PC-9 (cell line): ENCODE measurements at regions not wholly inside any gene's neighbourhood (a gene's known extent, or its start where the extent isn't known, plus 50 kb on each side); places are given as distances from the start of the nearest gene placed in this dataset.
"Not testable (repeated sequence)": the region's sequence is repeated elsewhere in the genome, so short reads cannot be mapped to it uniquely, and the experiment has no call there.

Source experiments
- BruUV-seq: library from RNA; stranded (reverse); fragments of 400-500 nt; replicated peaks from 2 replicates; lab custom pipeline; 2021; lab: Mats Ljungman, UMichigan
- CTCF ChIA-PET: fragments of 300-600 bp; sonication (Branson Sonifier 250); formaldehyde crosslinking; loops from one replicate; lab custom pipeline; 2022; ENCODE audit warnings: antibody characterized with exemption; lab: Charles Lee
- POLR2A ChIA-PET: fragments of 300-600 bp; sonication (Branson Sonifier 250); formaldehyde crosslinking; loops from one replicate; lab custom pipeline; 2022; ENCODE audit warnings: antibody characterized with exemption; ENCODE audit not compliant: unreplicated experiment; lab: Charles Lee
- DNase-seq, 2 experiments: peaks; one replicate each; pipeline versions ENCODE4 v3.0.0 to v3.0.0-alpha.2; 2015 to 2022; ENCODE audit warnings: mixed read lengths in 1 of 2
- H2AFZ ChIP-seq: fragments of 200-600 bp; sonication (generic); 2 replicates; pipeline ENCODE4 v1.8.1; 2017; ENCODE audit warnings: antibody characterized with exemption
- H3F3A ChIP-seq: fragments of 200-600 bp; sonication (generic); 2 replicates; pipeline ENCODE4 v1.8.1; 2017; ENCODE audit warnings: antibody characterized with exemption, mild to moderate bottlenecking, low read depth; ENCODE audit not compliant: insufficient read depth
- H3K27ac ChIP-seq: fragments of 200-600 bp; sonication (generic); 2 replicates; pipeline ENCODE4 v1.6.1; 2016; ENCODE audit warnings: mixed run types
- H3K27me3 ChIP-seq: fragments of 200-600 bp; sonication (generic); 2 replicates; pipeline ENCODE4 v1.6.1; 2016; ENCODE audit warnings: low read depth, mixed run types; ENCODE audit not compliant: insufficient read depth
- H3K36me3 ChIP-seq: fragments of 200-600 bp; sonication (generic); 2 replicates; pipeline ENCODE4 v1.6.1; 2016; ENCODE audit warnings: low read depth, mixed run types
- H3K4me1 ChIP-seq: fragments of 200-600 bp; sonication (generic); replicated peaks from 2 replicates; pipeline ENCODE4 v1.6.1; 2016; ENCODE audit warnings: mixed run types; ENCODE audit not compliant: insufficient read depth
- H3K4me2 ChIP-seq: fragments of 200-600 bp; sonication (generic); 2 replicates; pipeline ENCODE4 v1.6.1; 2017; ENCODE audit warnings: mixed run types
- H3K4me3 ChIP-seq: fragments of 200-600 bp; sonication (generic); 2 replicates; pipeline ENCODE4 v1.6.1; 2016; ENCODE audit warnings: mixed run types
- H3K79me2 ChIP-seq: fragments of 200-600 bp; sonication (generic); 2 replicates; pipeline ENCODE4 v1.6.1; 2017; ENCODE audit warnings: low read depth, mixed run types
- H3K9me2 ChIP-seq: fragments of 200-600 bp; sonication (generic); 2 replicates; pipeline ENCODE4 v1.8.1; 2017; ENCODE audit warnings: mild to moderate bottlenecking; ENCODE audit not compliant: insufficient read depth
- H3K9me3 ChIP-seq: fragments of 200-600 bp; sonication (generic); 2 replicates; pipeline ENCODE4 v1.8.1; 2016; ENCODE audit warnings: low read depth; ENCODE audit not compliant: insufficient read depth
- H4K20me1 ChIP-seq: fragments of 200-600 bp; sonication (generic); 2 replicates; pipeline ENCODE4 v1.8.1; 2017; ENCODE audit not compliant: insufficient read depth
- EZH2 ChIP-seq: fragments of 200-600 bp; sonication (generic); IDR thresholded peaks from 2 replicates; pipeline ENCODE4 v1.8.0; 2017; ENCODE audit warnings: antibody characterized with exemption, low read depth
- intact Hi-C: fragments of 100-400 bp; cut with micrococcal nuclease; formaldehyde crosslinking; loops from one replicate; pipeline ENCODE4 v1.10.0; 2022; ENCODE audit not compliant: unreplicated experiment
- TF ChIP-seq, protein P1 (sequence below): fragments of 200-600 bp; sonication (generic); conservative IDR thresholded peaks from 2 replicates; pipeline ENCODE4 v1.6.1; 2017; ENCODE audit warnings: mixed run types, antibody characterized with exemption, mild to moderate bottlenecking, moderate library complexity

DNA sequence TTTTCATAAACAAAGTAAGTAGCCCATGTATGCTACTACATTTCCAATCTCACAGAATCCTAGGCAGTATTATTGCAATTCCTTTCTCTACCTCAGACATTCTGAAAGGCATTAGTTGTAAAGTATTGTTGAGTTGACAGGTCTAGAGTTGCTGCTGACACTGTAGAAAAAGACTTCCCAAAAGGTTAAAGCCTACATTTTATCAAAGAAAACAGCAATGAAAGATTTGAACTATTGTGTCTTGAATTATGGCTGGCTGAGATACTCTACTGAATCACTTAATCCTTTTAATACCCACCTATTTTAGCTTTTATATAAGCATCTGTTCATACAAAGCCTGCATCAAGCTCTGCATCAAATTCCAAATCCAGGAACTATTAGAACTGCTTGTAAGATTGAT, 1082.0 kb downstream of the OLFM4 start:
- Histone ChIP-seq H3K9me3 (no peaks in the 10 kb centered on the region), H3F3A (no peaks in the 10 kb centered on the region), H3K4me2 (no peak overlapping the region), H3K27ac (no peak overlapping the region), H3K27me3 (no peaks in the 10 kb centered on the region), H3K4me1 (no peaks in the 10 kb centered on the region), H3K36me3 (no peaks in the 10 kb centered on the region), H3K79me2 (no peaks in the 10 kb centered on the region), H3K4me3 (no peak overlapping the region), H4K20me1 (no peaks in the 10 kb centered on the region), H3K9me2 (no peaks in the 10 kb centered on the region), H2AFZ (no peak overlapping the region)
- POLR2A ChIA-PET = no interaction called here
- intact Hi-C loops = no loop called here
- no TSS peak for BruUV-seq
- TF ChIP-seq, protein P1, sequence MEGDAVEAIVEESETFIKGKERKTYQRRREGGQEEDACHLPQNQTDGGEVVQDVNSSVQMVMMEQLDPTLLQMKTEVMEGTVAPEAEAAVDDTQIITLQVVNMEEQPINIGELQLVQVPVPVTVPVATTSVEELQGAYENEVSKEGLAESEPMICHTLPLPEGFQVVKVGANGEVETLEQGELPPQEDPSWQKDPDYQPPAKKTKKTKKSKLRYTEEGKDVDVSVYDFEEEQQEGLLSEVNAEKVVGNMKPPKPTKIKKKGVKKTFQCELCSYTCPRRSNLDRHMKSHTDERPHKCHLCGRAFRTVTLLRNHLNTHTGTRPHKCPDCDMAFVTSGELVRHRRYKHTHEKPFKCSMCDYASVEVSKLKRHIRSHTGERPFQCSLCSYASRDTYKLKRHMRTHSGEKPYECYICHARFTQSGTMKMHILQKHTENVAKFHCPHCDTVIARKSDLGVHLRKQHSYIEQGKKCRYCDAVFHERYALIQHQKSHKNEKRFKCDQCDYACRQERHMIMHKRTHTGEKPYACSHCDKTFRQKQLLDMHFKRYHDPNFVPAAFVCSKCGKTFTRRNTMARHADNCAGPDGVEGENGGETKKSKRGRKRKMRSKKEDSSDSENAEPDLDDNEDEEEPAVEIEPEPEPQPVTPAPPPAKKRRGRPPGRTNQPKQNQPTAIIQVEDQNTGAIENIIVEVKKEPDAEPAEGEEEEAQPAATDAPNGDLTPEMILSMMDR = no peak
- no peak for TF ChIP-seq EZH2
- no peak for DNase-seq
- CTCF ChIA-PET = no interaction called here

DNA sequence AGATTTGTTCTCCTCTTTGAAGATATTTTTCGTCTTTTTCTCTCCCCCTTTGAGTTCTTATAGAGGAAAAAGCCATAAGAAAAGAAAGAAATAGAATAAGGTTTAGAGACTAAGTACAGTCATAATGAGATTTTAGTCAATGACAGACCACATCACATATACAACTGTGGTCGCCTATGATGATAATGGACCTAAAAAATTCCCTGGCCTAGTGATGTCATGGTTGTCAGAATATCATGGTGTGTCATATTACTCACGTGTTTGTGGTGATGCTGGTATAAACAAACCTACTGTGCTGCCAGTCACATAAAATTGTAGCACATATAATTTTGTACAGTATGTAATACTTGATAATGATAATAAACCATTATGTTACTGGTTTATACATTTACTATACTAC, 1096.1 kb downstream of the OLFM4 start:
- TF ChIP-seq EZH2 = no peak
- TF ChIP-seq, protein P1 = no peak
- no peak for DNase-seq
- Histone ChIP-seq H3K79me2 (no peaks in the 10 kb centered on the region), H3K27ac (no peak overlapping the region), H3K4me1 (no peaks in the 10 kb centered on the region), H3F3A (no peaks in the 10 kb centered on the region), H3K4me3 (no peak overlapping the region), H3K9me3 (no peaks in the 10 kb centered on the region), H3K9me2 (no peaks in the 10 kb centered on the region), H3K27me3 (no peaks in the 10 kb centered on the region), H3K36me3 (no peaks in the 10 kb centered on the region), H2AFZ (no peak overlapping the region), H4K20me1 (no peaks in the 10 kb centered on the region), H3K4me2 (no peak overlapping the region)
- POLR2A ChIA-PET = no interaction called here
- CTCF ChIA-PET = no interaction called here
- intact Hi-C loops = no loop called here
- no TSS peak for BruUV-seq

DNA sequence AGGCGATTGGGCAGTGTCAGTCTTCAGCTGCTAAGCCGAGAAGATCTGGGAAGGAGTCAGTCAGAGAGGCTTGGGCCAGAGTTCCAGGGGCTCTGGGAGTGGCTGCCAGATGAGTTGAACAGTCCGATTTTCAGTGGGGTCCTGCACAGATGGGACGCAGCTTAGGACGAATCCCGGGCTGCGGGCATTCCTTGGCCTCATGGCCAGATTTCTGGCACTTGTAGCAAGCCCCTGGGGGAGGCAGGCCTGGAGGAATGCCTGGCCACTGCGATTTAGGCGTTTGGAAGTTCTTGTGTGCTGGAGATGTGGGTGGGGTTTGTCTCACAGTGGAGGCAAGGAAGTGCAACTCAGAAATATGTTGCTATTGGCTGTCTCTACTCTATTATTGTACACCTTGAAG, 1102.3 kb downstream of the OLFM4 start:
- H3K27ac ChIP-seq, H3F3A ChIP-seq, H3K4me1 ChIP-seq, H3K36me3 ChIP-seq, intact Hi-C loops, CTCF ChIA-PET, BruUV-seq, H3K9me3 ChIP-seq, H3K79me2 ChIP-seq, DNase-seq, H3K27me3 ChIP-seq, H2AFZ ChIP-seq, H3K9me2 ChIP-seq, H3K4me3 ChIP-seq, H4K20me1 ChIP-seq, H3K4me2 ChIP-seq, POLR2A ChIA-PET: not testable (repeated sequence)

DNA sequence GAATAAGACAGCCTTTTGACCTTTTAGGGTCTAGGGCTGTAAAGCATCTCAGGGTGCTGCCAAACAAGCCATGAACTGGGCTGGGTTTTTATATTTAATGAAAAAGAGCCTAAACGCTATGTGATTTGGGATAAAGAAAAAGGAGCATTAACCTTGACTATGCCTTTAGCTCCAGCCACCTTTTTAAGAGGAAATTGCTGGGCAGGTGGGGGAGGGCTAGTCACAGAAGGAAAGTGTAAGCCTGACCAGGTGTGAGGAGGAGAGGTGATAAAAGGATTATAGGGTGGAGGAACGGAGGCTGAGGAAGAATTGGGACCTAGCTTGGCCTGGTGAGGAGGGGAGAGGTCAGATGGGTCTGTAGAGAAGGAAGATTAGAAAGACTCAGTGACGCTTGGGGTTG, 1102.8 kb downstream of the OLFM4 start:
- CTCF ChIA-PET, intact Hi-C loops, POLR2A ChIA-PET: not testable (repeated sequence)

DNA sequence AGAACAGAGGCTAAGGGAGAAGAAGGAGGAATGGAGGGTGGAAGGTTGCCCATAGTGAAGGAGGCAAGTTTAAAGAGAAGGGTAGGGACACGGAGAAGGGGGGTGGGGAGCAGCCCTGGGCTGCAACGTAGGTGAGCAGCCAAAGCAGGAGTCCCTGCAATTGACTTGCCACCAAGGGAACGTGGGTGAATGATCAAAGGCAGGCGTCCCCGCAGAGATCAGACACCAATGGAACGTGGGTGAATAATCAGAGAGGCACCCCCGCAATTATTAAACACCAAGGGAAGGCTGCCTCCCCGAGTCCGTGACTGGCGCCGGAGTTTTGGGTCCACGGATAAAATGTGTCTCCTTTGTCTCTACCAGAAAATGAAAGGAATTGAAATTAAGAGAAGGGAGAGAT, 1103.5 kb downstream of the OLFM4 start:
- H2AFZ ChIP-seq, H3K9me2 ChIP-seq, H3K79me2 ChIP-seq, BruUV-seq, DNase-seq, H3K4me3 ChIP-seq, H3K4me1 ChIP-seq, H3K4me2 ChIP-seq, H3F3A ChIP-seq, intact Hi-C loops, POLR2A ChIA-PET, H3K27ac ChIP-seq, H3K9me3 ChIP-seq, H4K20me1 ChIP-seq, CTCF ChIA-PET, H3K36me3 ChIP-seq, H3K27me3 ChIP-seq: not testable (repeated sequence)

More for the DNA sequence above, 1102.8 kb downstream of the OLFM4 start:
- H3K9me3 ChIP-seq, H3F3A ChIP-seq, H3K4me2 ChIP-seq, H3K9me2 ChIP-seq, H3K27ac ChIP-seq, H2AFZ ChIP-seq, H4K20me1 ChIP-seq, H3K4me1 ChIP-seq, H3K79me2 ChIP-seq, H3K4me3 ChIP-seq, BruUV-seq, H3K36me3 ChIP-seq, DNase-seq, H3K27me3 ChIP-seq: not testable (repeated sequence)

DNA sequence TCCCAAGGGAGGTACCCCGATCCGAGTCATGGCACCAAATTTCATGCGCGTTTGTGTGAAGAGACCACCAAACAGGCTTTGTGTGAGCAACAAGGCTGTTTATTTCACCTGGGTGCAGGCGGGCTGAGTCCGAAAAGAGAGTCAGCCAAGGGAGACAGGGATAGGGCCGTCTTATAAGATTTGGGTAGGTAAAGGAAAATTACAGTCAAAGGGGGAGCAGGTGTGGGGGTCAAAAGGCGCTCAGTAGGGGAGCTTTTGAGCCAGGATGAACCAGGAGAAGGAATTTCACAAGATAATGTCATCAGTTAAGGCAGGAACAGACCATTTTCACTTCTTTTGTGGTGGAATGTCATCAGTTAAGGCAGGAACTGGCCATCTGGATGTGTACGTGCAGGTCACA, 1104.1 kb downstream of the OLFM4 start:
- CTCF ChIA-PET, H3K4me3 ChIP-seq, H3K79me2 ChIP-seq, H3K36me3 ChIP-seq, H3K9me3 ChIP-seq, H3K27me3 ChIP-seq, H3K4me1 ChIP-seq, H3K4me2 ChIP-seq, DNase-seq, H3K9me2 ChIP-seq, POLR2A ChIA-PET, intact Hi-C loops, H3K27ac ChIP-seq, H4K20me1 ChIP-seq, H2AFZ ChIP-seq, H3F3A ChIP-seq, BruUV-seq: not testable (repeated sequence)
